HUES6 (cell line): ENCODE measurements at regions not wholly inside any gene's neighbourhood (a gene's known extent, or its start where the extent isn't known, plus 50 kb on each side); places are given as distances from the start of the nearest gene placed in this dataset.
"Not testable (repeated sequence)": the region's sequence is repeated elsewhere in the genome, so short reads cannot be mapped to it uniquely, and the experiment has no call there.

Experiments
- H3K27ac ChIP-seq: 2 replicates; pipeline ENCODE4 v1.7.0; 2013; ENCODE audit warnings: low read depth, mild to moderate bottlenecking, low read length, inconsistent platforms
- H3K27me3 ChIP-seq: 2 replicates; pipeline ENCODE4 v1.6.1; 2013; ENCODE audit warnings: low read length; ENCODE audit not compliant: control insufficient read depth, insufficient read depth
- H3K36me3 ChIP-seq: 2 replicates; pipeline ENCODE4 v1.6.1; 2013; ENCODE audit warnings: low read length; ENCODE audit not compliant: control insufficient read depth, insufficient read depth
- H3K4me1 ChIP-seq: 2 replicates; pipeline ENCODE4 v1.6.1; 2013; ENCODE audit warnings: low read length; ENCODE audit not compliant: control insufficient read depth, insufficient read depth
- H3K4me3 ChIP-seq: 2 replicates; pipeline ENCODE4 v1.5.1; 2013; ENCODE audit warnings: low read depth, low read length
- H3K9ac ChIP-seq: one replicate; pipeline ENCODE4 v1.6.1; 2013; ENCODE audit warnings: mild to moderate bottlenecking, low read length
- H3K9me3 ChIP-seq: 2 replicates; pipeline ENCODE4 v1.6.1; 2013; ENCODE audit warnings: low read depth, low read length; ENCODE audit not compliant: control insufficient read depth, insufficient read depth

GRCh38 chr1:99361406-99361805 is 97.1 kb downstream of the PLPPR4 start:
- Histone ChIP-seq H3K27ac (no peak overlapping the region), H3K36me3 (no peaks in the 10 kb centered on the region), H3K4me1 (no peaks in the 10 kb centered on the region), H3K27me3 (no peaks in the 10 kb centered on the region), H3K4me3 (no peak overlapping the region), H3K9me3 (no peaks in the 10 kb centered on the region), H3K9ac (no peak overlapping the region)

GRCh38 chr1:99363531-99363930 is 99.2 kb downstream of the PLPPR4 start:
- Histone ChIP-seq H3K4me1 (no peaks in the 10 kb centered on the region), H3K27ac (no peak overlapping the region)

GRCh38 chr1:99365141-99365540 is 100.8 kb downstream of the PLPPR4 start:
- Histone ChIP-seq H3K36me3 (no peaks in the 10 kb centered on the region), H3K4me1 (no peaks in the 10 kb centered on the region), H3K27me3 (no peaks in the 10 kb centered on the region), H3K9ac (no peak overlapping the region), H3K4me3 (no peak overlapping the region), H3K27ac (no peak overlapping the region), H3K9me3 (no peaks in the 10 kb centered on the region)

More at GRCh38 chr1:99363531-99363930, 99.2 kb downstream of the PLPPR4 start:
- Histone ChIP-seq H3K36me3 (no peaks in the 10 kb centered on the region), H3K9ac (no peak overlapping the region), H3K27me3 (no peaks in the 10 kb centered on the region), H3K9me3 (no peaks in the 10 kb centered on the region), H3K4me3 (no peak overlapping the region)

- no peak overlapping the region for H3K27ac ChIP-seq
- no peak overlapping the region for H3K4me3 ChIP-seq
- no peak overlapping the region for H3K9ac ChIP-seq
- H3K36me3 ChIP-seq: no peaks in the 10 kb centered on the region
- H3K4me1 ChIP-seq: no peaks in the 10 kb centered on the region
- no peaks in the 10 kb centered on the region for H3K9me3 ChIP-seq
- no peaks in the 10 kb centered on the region for H3K27me3 ChIP-seq
These were observed 101.3 kb downstream of the PLPPR4 start for GRCh38 chr1:99365545-99365944.

GRCh38 chr1:99369154-99369553 is 104.9 kb downstream of the PLPPR4 start:
- no peak overlapping the region for H3K4me3 ChIP-seq
- no peaks in the 10 kb centered on the region for H3K27me3 ChIP-seq
- no peaks in the 10 kb centered on the region for H3K9me3 ChIP-seq
- H3K9ac ChIP-seq: no peak overlapping the region
- H3K36me3 ChIP-seq: no peaks in the 10 kb centered on the region
- no peak overlapping the region for H3K27ac ChIP-seq
- no peaks in the 10 kb centered on the region for H3K4me1 ChIP-seq

- H3K27ac ChIP-seq: no peak overlapping the region
- H3K9ac ChIP-seq: no peak overlapping the region
- H3K36me3 ChIP-seq: no peaks in the 10 kb centered on the region
- H3K27me3 ChIP-seq: no peaks in the 10 kb centered on the region
- no peaks in the 10 kb centered on the region for H3K4me1 ChIP-seq
- H3K9me3 ChIP-seq: no peaks in the 10 kb centered on the region
- H3K4me3 ChIP-seq: no peak overlapping the region
These were observed 106.2 kb downstream of the PLPPR4 start for GRCh38 chr1:99370476-99370875.

- no peak overlapping the region for H3K4me3 ChIP-seq
- no peaks in the 10 kb centered on the region for H3K36me3 ChIP-seq
- H3K27ac ChIP-seq: no peak overlapping the region
- no peaks in the 10 kb centered on the region for H3K9me3 ChIP-seq
- no peaks in the 10 kb centered on the region for H3K27me3 ChIP-seq
- no peak overlapping the region for H3K9ac ChIP-seq
- H3K4me1 ChIP-seq: no peaks in the 10 kb centered on the region
These were observed 107.1 kb downstream of the PLPPR4 start for GRCh38 chr1:99371413-99371812.

- Histone ChIP-seq H3K36me3 (no peaks in the 10 kb centered on the region), H3K27me3 (no peaks in the 10 kb centered on the region), H3K9me3 (no peaks in the 10 kb centered on the region), H3K27ac (no peak overlapping the region), H3K9ac (no peak overlapping the region), H3K4me1 (no peaks in the 10 kb centered on the region), H3K4me3 (no peak overlapping the region)
These were observed 109.8 kb downstream of the PLPPR4 start for GRCh38 chr1:99374109-99374508.

GRCh38 chr1:99374693-99375092 is 110.4 kb downstream of the PLPPR4 start:
- H3K27ac ChIP-seq, H3K36me3 ChIP-seq, H3K9me3 ChIP-seq, H3K9ac ChIP-seq, H3K27me3 ChIP-seq, H3K4me3 ChIP-seq, H3K4me1 ChIP-seq: not testable (repeated sequence)

GRCh38 chr1:99384021-99384420 is 119.7 kb downstream of the PLPPR4 start:
- H3K36me3 ChIP-seq: no peaks in the 10 kb centered on the region
- no peaks in the 10 kb centered on the region for H3K9me3 ChIP-seq
- H3K4me3 ChIP-seq: no peak overlapping the region
- no peak overlapping the region for H3K27ac ChIP-seq
- H3K4me1 ChIP-seq: no peaks in the 10 kb centered on the region
- no peaks in the 10 kb centered on the region for H3K27me3 ChIP-seq
- no peak overlapping the region for H3K9ac ChIP-seq

GRCh38 chr1:99385852-99386251 is 121.6 kb downstream of the PLPPR4 start:
- Histone ChIP-seq H3K27ac (no peak overlapping the region), H3K9ac (no peak overlapping the region), H3K4me1 (no peaks in the 10 kb centered on the region), H3K27me3 (no peaks in the 10 kb centered on the region), H3K4me3 (no peak overlapping the region), H3K9me3 (no peaks in the 10 kb centered on the region), H3K36me3 (no peaks in the 10 kb centered on the region)

GRCh38 chr1:99396389-99396788 is 132.1 kb downstream of the PLPPR4 start:
- Histone ChIP-seq H3K27me3 (no peaks in the 10 kb centered on the region), H3K4me1 (no peaks in the 10 kb centered on the region), H3K4me3 (no peak overlapping the region), H3K36me3 (no peaks in the 10 kb centered on the region), H3K9me3 (no peaks in the 10 kb centered on the region), H3K9ac (no peak overlapping the region), H3K27ac (no peak overlapping the region)
